ENCODE measurements at regions not wholly inside any gene's neighbourhood (a gene's known extent, or its start where the extent isn't known, plus 50 kb on each side); places are given as distances from the start of the nearest gene placed in this dataset.

GRCh38 chr1:82215853-82216175 is 415.1 kb downstream of the ADGRL2 start:
- in situ Hi-C loops (cut with HindIII; ENCODE audit: low sequenced_read_pairs) = no loop called here

GRCh38 chr1:82215056-82215852 is 414.5 kb downstream of the ADGRL2 start:
- in situ Hi-C loops (cut with HindIII; ENCODE audit: low sequenced_read_pairs) = no loop called here

GRCh38 chr1:82214606-82215005 is 413.9 kb downstream of the ADGRL2 start:
- in situ Hi-C loops (cut with HindIII; ENCODE audit: low sequenced_read_pairs) = no loop called here

- in situ Hi-C loops (cut with HindIII; ENCODE audit: low sequenced_read_pairs) = no loop called here
Observed at GRCh38 chr1:82197606-82198005, 396.9 kb downstream of the ADGRL2 start.

- in situ Hi-C loops (cut with HindIII; ENCODE audit: low sequenced_read_pairs) = no loop called here
Observed at GRCh38 chr1:82195245-82195644, 394.5 kb downstream of the ADGRL2 start.

- in situ Hi-C loops (cut with HindIII; ENCODE audit: low sequenced_read_pairs) = no loop called here
Observed at GRCh38 chr1:82185084-82185483, 384.4 kb downstream of the ADGRL2 start.

GRCh38 chr1:82181846-82182245 is 381.1 kb downstream of the ADGRL2 start:
- in situ Hi-C loops (cut with HindIII; ENCODE audit: low sequenced_read_pairs) = no loop called here

GRCh38 chr1:82179131-82179530 is 378.4 kb downstream of the ADGRL2 start:
- in situ Hi-C loops (cut with HindIII; ENCODE audit: low sequenced_read_pairs) = no loop called here

GRCh38 chr1:82177192-82177591 is 376.5 kb downstream of the ADGRL2 start:
- in situ Hi-C loops (cut with HindIII; ENCODE audit: low sequenced_read_pairs) = no loop called here

GRCh38 chr1:82171955-82172354 is 371.2 kb downstream of the ADGRL2 start:
- in situ Hi-C loops (cut with HindIII; ENCODE audit: low sequenced_read_pairs) = no loop called here

GRCh38 chr1:82168482-82168881 is 367.7 kb downstream of the ADGRL2 start:
- in situ Hi-C loops (cut with HindIII; ENCODE audit: low sequenced_read_pairs) = no loop called here

GRCh38 chr1:82165304-82165703 is 364.6 kb downstream of the ADGRL2 start:
- in situ Hi-C loops (cut with HindIII; ENCODE audit: low sequenced_read_pairs) = no loop called here

- in situ Hi-C loops (cut with HindIII; ENCODE audit: low sequenced_read_pairs) = no loop called here
Observed at GRCh38 chr1:82162486-82163420, 362.0 kb downstream of the ADGRL2 start.

GRCh38 chr1:82161700-82162141 is 361.0 kb downstream of the ADGRL2 start:
- in situ Hi-C loops (cut with HindIII; ENCODE audit: low sequenced_read_pairs) = no loop called here

GRCh38 chr1:82160903-82161302 is 360.2 kb downstream of the ADGRL2 start:
- in situ Hi-C loops (cut with HindIII; ENCODE audit: low sequenced_read_pairs) = no loop called here

- in situ Hi-C loops (cut with HindIII; ENCODE audit: low sequenced_read_pairs) = no loop called here
Observed at GRCh38 chr1:82160036-82160435, 359.3 kb downstream of the ADGRL2 start.

GRCh38 chr1:82158981-82159380 is 358.2 kb downstream of the ADGRL2 start:
- in situ Hi-C loops (cut with HindIII; ENCODE audit: low sequenced_read_pairs) = no loop called here

GRCh38 chr1:82154219-82154970 is 353.7 kb downstream of the ADGRL2 start:
- in situ Hi-C loops (cut with HindIII; ENCODE audit: low sequenced_read_pairs) = no loop called here

- in situ Hi-C loops (cut with HindIII; ENCODE audit: low sequenced_read_pairs) = no loop called here
Observed at GRCh38 chr1:82153752-82154151, 353.0 kb downstream of the ADGRL2 start.

- in situ Hi-C loops (cut with HindIII; ENCODE audit: low sequenced_read_pairs) = no loop called here
Observed at GRCh38 chr1:82153272-82153629, 352.5 kb downstream of the ADGRL2 start.
